Ishikawa (cell line): ENCODE measurements at regions not wholly inside any gene's neighbourhood (a gene's known extent, or its start where the extent isn't known, plus 50 kb on each side); places are given as distances from the start of the nearest gene placed in this dataset.

Experiments
- CEBPB ChIP-seq: IDR thresholded peaks from 2 replicates; pipeline ENCODE4 v1.6.1; 2012
- CREB1 ChIP-seq: IDR thresholded peaks from 2 replicates; pipeline ENCODE4 v1.6.1; 2012; ENCODE audit warnings: low read depth
- EGR1 ChIP-seq: IDR thresholded peaks from 2 replicates; pipeline ENCODE4 v1.6.1; 2012
- EP300 ChIP-seq: IDR thresholded peaks from 2 replicates; pipeline ENCODE4 v1.6.1; 2012; ENCODE audit warnings: borderline replicate concordance
- FOXM1 ChIP-seq: IDR thresholded peaks from 2 replicates; pipeline ENCODE4 v1.6.1; 2012; ENCODE audit warnings: low read depth, borderline replicate concordance
- NFIC ChIP-seq: IDR thresholded peaks from 2 replicates; pipeline ENCODE4 v1.6.1; 2012
- RAD21 ChIP-seq: IDR thresholded peaks from 2 replicates; pipeline ENCODE4 v1.6.1; 2012; ENCODE audit warnings: low read depth
- TAF1 ChIP-seq: IDR thresholded peaks from 2 replicates; pipeline ENCODE4 v1.6.1; 2012; ENCODE audit warnings: low read depth, mild to moderate bottlenecking
- TCF12 ChIP-seq: IDR thresholded peaks from 2 replicates; pipeline ENCODE4 v1.6.1; 2012; ENCODE audit warnings: low read depth
- TEAD4 ChIP-seq: IDR thresholded peaks from 2 replicates; pipeline ENCODE4 v1.6.1; 2012
- YY1 ChIP-seq: IDR thresholded peaks from 2 replicates; pipeline ENCODE4 v1.6.1; 2012; ENCODE audit warnings: low read depth
- ZBTB7A ChIP-seq: IDR thresholded peaks from 2 replicates; pipeline ENCODE4 v1.6.1; 2012; ENCODE audit warnings: low read depth
- TF ChIP-seq, protein P1 (sequence below): IDR thresholded peaks from 2 replicates; pipeline ENCODE4 v1.6.1; 2012
- TF ChIP-seq, protein P2 (sequence below): IDR thresholded peaks from 2 replicates; pipeline ENCODE4 v1.6.1; 2012
- TF ChIP-seq, protein P3 (sequence below): IDR thresholded peaks from 2 replicates; pipeline ENCODE4 v1.6.1; 2012; ENCODE audit warnings: low read depth, mild to moderate bottlenecking

DNA sequence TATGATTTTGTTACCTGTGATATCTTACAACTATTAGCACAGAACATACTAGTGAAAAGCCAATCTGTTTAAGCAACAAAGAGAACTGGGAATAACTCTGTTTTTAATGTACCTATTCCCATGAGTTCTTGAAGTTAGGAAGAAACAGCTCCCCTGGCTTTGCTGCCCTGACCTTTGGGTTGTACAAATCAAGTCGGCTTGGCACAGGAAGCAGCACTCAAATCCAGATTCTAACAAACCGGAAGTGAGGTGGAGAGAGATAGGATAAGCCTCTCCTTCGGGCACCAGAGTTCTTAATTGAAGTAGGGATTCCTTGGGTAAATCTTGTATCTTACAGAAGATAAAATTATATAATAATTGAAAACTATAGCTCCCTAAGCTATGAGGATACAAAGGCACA lies 144.8 kb upstream of the CPEB2 start:
- TF ChIP-seq YY1 (no peak), TEAD4 (no peak), EGR1 (no peak), CREB1 (no peak), FOXM1 (no peak), ZBTB7A (no peak), EP300 (no peak), NFIC (no peak), RAD21 (no peak), TCF12 (no peak), CEBPB (no peak), TAF1 (no peak)
- TF ChIP-seq, protein P1, sequence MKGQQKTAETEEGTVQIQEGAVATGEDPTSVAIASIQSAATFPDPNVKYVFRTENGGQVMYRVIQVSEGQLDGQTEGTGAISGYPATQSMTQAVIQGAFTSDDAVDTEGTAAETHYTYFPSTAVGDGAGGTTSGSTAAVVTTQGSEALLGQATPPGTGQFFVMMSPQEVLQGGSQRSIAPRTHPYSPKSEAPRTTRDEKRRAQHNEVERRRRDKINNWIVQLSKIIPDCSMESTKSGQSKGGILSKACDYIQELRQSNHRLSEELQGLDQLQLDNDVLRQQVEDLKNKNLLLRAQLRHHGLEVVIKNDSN, result no peak
- TF ChIP-seq, protein P2, sequence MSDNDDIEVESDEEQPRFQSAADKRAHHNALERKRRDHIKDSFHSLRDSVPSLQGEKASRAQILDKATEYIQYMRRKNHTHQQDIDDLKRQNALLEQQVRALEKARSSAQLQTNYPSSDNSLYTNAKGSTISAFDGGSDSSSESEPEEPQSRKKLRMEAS, result no peak
- TF ChIP-seq, protein P3, sequence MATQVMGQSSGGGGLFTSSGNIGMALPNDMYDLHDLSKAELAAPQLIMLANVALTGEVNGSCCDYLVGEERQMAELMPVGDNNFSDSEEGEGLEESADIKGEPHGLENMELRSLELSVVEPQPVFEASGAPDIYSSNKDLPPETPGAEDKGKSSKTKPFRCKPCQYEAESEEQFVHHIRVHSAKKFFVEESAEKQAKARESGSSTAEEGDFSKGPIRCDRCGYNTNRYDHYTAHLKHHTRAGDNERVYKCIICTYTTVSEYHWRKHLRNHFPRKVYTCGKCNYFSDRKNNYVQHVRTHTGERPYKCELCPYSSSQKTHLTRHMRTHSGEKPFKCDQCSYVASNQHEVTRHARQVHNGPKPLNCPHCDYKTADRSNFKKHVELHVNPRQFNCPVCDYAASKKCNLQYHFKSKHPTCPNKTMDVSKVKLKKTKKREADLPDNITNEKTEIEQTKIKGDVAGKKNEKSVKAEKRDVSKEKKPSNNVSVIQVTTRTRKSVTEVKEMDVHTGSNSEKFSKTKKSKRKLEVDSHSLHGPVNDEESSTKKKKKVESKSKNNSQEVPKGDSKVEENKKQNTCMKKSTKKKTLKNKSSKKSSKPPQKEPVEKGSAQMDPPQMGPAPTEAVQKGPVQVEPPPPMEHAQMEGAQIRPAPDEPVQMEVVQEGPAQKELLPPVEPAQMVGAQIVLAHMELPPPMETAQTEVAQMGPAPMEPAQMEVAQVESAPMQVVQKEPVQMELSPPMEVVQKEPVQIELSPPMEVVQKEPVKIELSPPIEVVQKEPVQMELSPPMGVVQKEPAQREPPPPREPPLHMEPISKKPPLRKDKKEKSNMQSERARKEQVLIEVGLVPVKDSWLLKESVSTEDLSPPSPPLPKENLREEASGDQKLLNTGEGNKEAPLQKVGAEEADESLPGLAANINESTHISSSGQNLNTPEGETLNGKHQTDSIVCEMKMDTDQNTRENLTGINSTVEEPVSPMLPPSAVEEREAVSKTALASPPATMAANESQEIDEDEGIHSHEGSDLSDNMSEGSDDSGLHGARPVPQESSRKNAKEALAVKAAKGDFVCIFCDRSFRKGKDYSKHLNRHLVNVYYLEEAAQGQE, result no peak

DNA sequence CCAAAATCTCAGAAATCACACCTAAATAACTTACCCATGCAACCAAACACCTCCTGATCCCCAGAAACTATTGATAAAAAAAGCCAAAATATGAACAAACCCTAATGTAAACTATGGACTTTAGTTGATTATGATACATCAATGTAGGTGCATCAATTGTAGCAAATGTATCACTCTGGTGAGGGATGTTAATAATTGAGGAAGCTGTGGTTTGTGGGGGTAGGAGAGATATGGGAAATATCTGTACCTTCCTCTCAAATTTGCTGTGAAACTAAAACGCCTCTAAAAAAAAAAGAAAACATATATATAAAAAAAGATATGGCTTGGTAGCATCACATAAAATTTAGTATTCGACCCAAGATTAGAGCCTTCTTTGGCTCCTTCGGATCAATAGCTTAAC lies 144.3 kb upstream of the CPEB2 start:
- TF ChIP-seq CEBPB (no peak), ZBTB7A (no peak), EP300 (no peak), NFIC (no peak), TCF12 (no peak), CREB1 (no peak), YY1 (no peak)
- TF ChIP-seq, protein P1, result no peak
- TF ChIP-seq, protein P3, result no peak
- TF ChIP-seq, protein P2, result no peak

DNA sequence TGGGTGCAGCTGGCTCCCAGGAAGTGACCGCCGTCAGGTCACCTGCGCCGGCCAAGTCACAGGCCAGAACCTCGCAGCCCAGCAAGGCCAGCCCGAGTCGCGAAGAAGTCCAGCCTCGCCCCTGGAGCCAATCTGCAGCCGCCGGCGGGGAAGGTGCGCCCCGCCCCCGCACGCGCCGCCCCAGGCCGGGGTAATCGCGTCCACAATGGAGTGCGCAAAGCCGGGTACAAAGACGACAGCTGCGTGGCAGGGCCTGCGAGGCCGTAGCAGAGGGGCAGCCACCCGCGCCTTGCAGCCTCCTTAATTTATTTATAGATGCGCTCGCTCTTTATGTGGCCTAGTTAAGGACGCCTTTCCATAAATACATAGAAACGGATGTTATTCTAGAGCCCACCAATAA lies 139.4 kb upstream of the CPEB2 start:
- TF ChIP-seq CEBPB, result no peak
- no peak for TF ChIP-seq YY1

DNA sequence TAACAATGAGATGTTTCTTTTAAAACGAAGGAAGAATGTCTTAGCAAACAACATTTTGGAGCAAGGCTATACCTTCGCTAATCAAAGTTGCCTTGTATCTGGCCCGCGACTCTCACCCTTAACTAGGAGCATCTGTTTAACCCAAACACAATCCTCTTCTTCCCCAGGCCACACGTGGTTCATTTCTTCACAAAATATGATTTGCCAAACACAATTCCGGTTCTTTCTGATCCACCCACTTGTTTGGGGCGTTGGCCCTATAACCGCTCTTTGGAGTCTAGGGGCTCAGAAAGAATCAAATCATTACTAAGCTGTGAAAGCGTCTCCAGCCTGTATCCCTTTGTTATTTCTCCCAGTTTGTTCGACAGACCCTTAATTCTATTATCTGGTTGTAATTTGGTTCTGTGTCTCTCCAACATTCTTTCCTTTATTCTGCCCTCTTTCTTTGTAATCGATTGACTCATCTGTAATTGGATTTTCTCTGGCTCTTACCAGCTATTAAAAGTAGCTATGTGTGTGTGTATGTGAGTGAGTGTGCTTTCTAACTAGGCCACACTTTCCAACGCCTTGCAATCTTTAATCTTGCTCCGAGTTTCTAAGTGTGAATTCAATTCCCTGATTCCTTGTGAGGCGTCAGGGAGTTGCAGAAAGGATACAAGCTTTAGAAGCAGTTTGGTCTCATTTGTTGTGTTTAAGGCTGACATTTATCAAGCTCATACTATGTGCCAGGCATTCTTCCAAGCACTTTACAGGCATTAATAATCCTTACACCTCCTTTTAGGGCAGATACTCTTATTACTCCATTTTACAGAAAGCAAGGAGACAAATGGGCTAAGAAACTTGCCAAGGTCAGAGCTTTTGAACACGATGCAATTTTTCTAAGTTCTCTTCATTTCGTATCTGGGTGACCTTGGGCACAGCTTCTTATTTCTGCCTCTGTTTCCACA lies 138.6 kb upstream of the CPEB2 start:
- TF ChIP-seq RAD21, result no peak
- TF ChIP-seq TCF12, result no peak
- no peak for TF ChIP-seq CREB1
- TF ChIP-seq, protein P1, result no peak
- TF ChIP-seq ZBTB7A, result no peak
- TF ChIP-seq TAF1, result no peak
- no peak for TF ChIP-seq TEAD4
- no peak for TF ChIP-seq CEBPB
- TF ChIP-seq, protein P3, result no peak
- TF ChIP-seq FOXM1, result no peak
- no peak for TF ChIP-seq EP300
- TF ChIP-seq, protein P2, result no peak
- TF ChIP-seq YY1, result no peak
- no peak for TF ChIP-seq NFIC
- no peak for TF ChIP-seq EGR1
